Caki2 (cell line): ENCODE measurements at regions not wholly inside any gene's neighbourhood (a gene's known extent, or its start where the extent isn't known, plus 50 kb on each side); places are given as distances from the start of the nearest gene placed in this dataset.

Experiments used
- DNase-seq: peaks from one replicate; pipeline ENCODE4 v3.0.0-alpha.2; 2015; ENCODE audit warnings: low read depth
- in situ Hi-C: cut with HindIII; loops from 2 replicates; pipeline ENCODE4 v1.10.0; 2016; ENCODE audit warnings: low sequenced_read_pairs, low pct_unique_long_range_greater_than_20kb, mixed read lengths

DNA sequence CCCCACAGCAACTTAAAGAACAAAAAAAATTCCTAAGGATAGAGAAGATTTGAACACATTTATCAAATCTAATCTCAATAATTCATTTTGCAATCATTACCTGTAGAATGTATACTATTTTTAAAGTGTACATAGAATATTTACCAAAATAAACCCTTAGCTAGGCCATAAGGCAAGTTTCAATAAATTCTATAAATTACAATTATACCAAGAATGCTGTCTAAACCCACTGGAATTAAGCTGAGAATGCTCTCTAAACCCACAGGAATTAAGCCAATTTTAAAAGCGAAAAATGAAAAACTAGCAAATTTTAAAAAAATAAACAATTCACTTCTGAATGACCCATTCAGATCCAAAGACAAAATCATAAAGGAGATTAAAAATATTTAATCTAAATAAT is 540.4 kb upstream of the NBEA start:
- no peak for DNase-seq
- in situ Hi-C loops = no loop called here

DNA sequence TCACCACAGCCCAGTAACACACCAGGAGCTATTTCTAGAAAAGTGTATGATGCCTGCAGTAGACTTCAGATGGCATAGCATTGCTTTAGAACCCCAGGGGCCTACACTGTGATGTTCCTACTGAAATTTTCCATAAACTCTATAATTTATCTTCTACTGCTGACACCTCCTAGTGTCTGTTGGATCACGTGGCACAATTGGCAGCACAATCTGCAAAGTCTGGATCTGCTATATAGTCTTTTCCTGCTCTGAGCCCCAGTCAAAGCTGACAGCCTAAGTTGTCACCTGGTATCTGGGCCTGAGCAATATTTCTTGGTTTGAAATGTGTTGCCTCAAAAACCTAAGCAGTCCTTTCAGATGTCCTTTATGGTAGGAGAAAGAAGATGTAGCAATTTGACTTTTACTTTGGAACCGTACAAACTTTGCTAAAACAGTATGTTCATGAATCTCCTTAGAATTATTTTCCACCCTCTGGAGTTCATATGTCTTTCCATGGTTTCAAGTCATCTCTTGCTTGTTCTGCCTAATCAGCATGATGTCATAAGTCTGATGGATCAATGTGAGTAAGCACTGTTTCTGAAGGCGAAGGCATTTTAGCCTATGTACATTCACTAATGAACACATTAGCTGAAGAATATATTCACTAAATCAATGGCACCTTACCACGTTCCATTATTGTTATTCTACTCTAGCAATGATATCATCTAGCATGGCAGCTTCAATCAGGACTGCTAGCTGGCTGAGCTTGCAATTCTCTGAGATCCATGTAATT is 536.5 kb upstream of the NBEA start:
- in situ Hi-C loops = no loop called here
- no peak for DNase-seq

DNA sequence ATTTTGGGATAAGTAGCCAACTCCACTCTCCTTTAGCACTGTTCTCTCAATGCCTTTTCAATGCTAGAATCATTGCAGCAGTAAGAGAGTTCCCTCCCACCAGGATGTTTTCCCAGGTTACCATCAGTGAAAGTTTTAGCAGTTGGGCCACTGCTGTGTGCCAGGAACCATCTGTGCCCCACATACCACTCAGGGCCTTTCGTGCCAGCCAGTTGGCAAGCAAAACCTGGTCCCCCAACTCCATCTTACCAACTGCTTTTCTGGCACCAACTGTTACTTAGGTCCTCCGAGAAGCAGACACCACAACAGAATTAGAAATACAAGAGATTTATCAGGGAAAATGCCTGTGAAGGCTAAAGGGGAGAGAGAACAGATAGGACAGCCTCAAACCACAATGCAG is 533.4 kb upstream of the NBEA start:
- in situ Hi-C loops = no loop called here
- DNase-seq = no peak

DNA sequence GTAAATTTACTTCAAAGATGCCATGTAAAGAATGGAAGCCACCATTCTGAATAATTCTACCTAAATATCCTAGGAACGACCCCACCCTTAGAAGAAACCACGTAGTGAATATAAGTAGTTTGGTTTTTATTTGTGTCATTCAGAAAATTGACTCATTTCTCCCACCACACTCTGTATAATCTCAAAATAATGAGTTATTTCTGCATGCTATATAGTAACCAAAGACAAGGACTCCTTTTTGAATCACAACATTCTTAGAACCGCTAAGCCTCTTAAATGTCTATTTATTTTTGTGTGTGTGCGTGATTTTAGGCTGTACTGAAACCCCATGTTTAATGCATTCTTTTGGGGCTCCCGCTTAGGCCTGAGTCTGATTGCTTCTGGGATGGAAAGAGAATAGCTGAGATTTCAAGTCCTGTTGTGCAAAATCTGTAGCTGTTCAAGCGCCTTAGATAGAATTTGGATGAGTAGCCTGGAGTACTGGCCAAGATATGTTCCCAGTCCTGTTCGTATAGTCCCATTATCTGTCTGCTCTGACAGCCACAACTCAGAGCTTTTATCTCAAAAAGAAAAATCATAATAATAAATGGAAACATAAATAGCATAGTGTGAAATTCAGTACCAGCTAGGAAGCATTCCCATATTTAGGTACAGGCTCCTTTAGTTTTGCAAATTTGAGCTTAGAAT is 532.4 kb upstream of the NBEA start:
- DNase-seq = no peak
- in situ Hi-C loops = no loop called here

DNA sequence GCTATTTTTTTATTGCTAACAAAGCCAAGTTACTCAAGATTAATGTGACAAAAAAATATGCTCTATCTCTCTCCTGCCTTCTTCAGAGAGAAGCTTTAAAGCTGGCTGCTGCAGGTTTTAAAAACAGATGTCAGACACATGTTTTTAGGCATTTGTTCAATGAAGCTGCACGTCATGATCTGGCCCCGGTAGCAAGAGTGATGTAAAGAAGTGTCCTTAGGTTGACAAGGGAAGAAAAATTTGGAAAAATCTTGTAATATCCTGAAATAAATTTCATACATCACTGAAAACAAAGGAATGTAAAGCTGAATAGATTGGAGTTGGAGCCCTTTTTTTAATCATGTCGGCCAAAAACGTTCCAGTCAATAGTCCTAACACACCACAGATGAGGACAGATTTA is 531.4 kb upstream of the NBEA start:
- in situ Hi-C loops = no loop called here
- DNase-seq = no peak

DNA sequence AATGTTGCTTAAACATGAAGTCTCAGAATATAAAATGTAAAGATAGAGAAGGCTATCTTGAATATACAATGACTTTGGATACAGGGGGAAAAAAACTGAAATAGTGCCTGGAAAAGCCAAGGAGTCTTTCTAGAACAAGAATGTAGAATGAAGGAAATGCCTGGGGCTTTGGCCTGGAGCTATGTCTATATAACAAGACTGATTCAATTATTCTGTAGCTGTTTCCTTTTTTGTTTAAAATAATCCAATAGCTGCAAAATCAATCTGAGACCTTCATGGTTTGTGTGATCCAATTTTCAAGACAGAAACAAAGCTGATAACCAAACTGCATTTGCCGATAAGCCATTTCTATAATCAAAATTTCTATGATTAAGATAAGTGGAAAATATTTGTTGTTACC is 530.9 kb upstream of the NBEA start:
- in situ Hi-C loops = no loop called here
- DNase-seq = no peak

DNA sequence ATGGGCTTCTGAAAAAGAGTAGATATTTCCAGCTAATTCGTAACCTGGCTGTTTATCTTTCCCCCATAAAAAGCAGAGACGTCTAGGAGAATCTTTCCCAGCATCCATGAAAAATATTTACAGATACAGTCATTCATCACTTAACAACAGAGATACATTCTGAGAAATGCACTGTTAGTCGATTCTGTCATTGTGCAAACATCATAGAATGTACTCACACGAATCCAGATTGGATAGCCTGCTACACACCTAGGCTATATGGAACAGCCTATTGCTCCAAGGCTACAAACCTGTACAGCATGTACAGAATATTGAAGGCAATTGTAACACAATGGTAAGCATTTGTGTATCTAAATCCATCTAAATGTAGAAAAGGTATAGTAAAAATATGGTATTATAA is 530.2 kb upstream of the NBEA start:
- no peak for DNase-seq

DNA sequence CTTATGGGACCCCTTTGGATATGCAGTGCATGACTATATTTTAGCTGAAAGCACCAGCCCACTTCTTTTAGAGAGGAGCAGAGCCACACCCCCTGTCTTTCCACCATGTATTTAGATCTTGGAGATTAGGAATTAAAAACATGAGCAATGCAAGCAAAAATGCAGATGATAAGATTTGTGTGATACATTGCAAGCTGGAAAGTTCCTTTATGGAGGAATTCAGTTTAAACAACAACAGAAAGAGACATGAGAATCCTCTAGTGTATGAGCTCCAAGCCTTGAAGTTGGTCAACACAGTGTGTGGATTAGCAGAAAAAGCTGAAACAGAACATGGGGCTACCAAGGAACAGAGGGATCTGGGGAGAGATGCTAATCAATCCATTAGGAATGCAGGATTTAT is 529.8 kb upstream of the NBEA start:
- in situ Hi-C loops = no loop called here
- no peak for DNase-seq

More for the DNA sequence above, 530.2 kb upstream of the NBEA start:
- in situ Hi-C loops = no loop called here

DNA sequence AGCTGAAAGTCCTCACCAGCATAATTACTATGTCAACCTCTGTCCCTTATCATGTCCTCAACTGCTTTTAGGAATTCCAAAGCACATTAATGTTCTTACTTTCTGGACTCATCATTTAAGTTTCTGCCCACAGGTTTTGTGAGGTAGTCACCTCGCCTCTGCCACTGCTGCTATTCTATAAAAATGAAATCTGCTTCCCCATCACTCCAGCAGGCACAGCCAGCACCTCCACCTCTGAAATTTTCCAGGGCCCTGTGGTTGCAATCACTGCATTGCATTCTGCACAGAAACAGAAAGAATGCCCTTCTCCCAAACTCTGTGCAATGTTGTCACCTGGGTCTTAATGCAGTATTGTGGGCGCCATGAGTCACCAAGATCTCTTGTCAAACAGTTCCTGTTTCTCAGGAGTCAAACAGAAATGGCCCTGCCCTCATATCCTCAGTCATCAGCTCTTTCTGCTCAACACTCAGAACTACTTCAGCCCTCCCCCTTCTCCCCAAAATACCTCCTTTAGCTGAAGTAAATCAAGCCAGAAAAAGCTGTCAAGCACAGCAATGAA is 529.2 kb upstream of the NBEA start:
- DNase-seq = no peak
- in situ Hi-C loops = no loop called here

DNA sequence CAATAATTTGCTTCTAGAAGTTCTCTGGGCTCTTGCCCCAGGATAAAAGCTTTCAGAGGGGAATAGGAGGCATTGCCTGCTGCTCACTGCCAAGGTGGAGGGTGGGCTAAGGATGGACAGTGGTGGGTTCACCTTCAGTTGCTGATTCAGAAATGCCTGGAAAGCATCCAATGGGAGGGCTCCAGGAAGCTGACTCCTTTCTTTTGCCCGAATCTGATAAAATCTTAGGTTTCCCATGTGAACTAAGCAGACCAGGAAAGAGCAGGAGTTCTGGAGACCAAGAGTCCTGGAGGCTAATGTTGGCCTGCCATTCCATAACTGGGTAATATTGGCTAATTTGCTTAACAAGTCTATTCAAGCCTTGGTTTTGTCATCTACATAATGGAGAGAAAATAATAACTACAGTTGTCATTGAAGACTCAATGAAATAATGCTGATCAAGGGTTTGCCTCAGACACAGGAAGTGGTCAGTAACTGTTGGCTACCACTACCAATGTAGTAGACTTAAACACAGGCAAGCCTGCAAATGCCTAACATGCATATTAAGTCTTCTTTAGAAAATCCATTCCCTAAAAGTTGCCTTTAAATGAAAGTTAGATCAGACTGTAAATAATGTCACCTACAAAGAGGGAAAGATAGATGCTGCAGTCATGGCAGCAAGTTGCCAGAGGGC is 528.4 kb upstream of the NBEA start:
- no peak for DNase-seq
- in situ Hi-C loops = no loop called here

DNA sequence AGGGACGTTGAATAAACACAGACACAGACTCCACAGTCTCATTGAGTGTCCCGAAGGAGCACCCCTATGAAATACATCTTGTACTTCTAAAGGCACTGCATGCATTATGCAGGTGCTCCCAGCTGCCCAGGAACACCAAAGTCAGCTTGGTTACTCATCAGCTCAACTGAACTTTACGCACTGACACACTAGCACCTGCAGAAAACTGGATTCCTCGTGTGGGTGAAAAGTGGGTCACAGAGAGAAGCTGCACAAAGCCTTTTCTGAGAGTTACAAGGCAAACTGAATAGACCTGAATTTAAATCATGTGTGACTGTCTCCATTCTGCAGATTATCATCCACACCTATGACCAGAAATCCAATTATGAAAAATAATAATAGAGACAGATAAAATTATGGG is 527.5 kb upstream of the NBEA start:
- no peak for DNase-seq
- in situ Hi-C loops = no loop called here

DNA sequence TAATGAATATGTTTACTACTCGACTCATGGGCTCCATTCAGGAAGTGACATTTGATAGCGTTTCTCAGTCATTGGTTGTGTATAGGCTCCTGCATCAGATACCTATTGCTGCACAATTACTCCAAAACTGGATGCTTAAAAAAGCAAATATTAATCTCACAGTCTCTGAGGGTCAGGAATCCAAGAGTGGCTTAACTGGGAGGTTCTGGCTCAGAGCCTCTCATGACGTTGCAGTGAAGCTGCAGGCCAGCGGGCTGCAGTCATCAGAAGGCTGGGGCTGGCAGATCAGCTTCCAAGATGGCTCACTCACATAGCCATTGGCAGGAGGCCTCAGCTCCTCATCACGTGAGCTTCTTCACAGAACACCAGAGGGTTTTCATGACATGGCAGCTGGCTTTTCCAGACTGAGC is 525.1 kb upstream of the NBEA start:
- no peak for DNase-seq
- in situ Hi-C loops = no loop called here

DNA sequence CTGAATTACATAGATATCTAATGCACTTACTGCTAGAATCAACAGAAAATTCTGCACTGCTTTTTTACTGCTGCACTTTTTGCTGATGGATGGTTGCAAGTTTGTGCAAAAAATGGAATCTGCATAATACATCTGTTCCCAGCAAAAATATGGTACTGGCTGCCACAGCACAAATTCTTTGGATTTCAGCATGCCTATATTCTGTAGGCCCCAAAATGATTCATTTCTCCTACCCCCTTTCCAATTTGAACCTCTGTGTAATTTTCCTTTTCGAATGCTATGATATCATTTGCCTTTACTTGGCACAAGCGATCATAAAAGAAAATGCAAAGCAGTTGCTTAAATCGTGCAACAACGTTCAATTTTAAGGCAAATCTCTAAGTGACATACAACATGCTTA is 524.2 kb upstream of the NBEA start:
- in situ Hi-C loops = no loop called here
- no peak for DNase-seq

DNA sequence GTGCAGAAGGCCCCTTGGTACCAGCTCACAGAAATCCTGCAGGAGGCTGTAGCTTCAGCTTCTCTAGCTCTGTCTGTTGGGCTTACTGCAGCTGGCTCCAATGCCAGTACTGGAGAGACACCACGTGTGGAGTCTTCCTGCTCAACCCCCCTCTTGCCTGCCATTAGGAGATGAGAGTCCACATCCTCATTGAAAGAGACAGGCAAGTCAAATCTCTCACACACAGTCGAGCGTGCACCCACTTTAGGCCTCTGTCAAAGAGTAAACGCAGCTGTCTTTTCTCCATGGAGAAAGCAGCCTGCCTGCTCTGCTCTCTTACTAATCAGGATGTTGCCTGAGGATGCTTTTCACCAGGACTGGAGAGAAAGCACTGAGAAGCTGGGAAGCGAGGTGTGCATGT is 523.0 kb upstream of the NBEA start:
- DNase-seq = no peak
- in situ Hi-C loops = no loop called here

DNA sequence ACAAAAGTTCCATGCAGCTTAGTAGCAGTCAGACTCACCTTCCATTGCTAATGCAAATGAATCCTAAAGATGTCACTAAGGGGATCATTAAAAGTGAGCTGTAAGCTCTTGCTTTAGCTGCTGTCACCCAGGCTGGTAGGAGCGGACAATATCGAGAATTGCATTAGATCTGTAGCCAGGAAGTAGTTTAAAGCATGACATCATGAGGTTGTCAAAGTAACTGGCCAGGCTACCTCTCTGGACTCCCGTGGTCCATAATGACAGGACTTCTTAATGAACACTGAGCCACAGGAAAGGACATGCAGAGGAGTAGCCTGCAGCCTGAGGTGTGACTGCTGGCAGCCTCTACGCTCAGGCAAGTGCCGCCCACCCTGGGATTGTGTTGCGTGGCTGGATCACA is 522.3 kb upstream of the NBEA start:
- no peak for DNase-seq
- in situ Hi-C loops = no loop called here

DNA sequence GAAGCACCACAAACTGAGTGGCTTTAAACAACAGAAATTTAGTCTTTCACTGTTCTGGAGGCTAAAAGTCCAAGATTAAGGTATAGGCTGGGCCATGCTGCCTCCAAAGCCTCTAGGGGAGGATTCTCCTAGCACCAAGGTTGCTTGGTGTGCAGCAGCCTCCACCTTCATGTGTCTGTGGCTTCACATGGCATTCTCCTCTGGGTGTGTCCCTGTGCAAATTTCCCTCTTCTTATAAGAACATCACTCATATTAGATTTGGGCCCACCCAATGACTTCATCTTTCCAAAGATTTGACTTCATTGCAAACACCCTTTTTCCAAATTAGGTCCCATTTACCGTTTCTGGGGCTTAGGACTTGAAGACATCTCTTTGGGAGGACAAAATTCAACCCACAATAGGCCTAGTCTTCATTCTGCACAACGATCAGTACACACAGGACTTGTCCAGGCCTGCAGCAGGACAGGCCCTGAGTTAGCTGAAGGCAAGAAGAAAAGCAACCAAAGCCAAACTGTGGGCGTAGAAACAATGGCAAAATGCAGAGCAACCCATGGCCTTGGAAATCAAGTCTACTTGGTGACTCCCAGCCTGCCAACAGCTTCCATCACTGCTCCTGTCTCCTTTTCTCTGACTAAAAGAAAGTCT is 521.2 kb upstream of the NBEA start:
- DNase-seq = no peak
- in situ Hi-C loops = no loop called here

DNA sequence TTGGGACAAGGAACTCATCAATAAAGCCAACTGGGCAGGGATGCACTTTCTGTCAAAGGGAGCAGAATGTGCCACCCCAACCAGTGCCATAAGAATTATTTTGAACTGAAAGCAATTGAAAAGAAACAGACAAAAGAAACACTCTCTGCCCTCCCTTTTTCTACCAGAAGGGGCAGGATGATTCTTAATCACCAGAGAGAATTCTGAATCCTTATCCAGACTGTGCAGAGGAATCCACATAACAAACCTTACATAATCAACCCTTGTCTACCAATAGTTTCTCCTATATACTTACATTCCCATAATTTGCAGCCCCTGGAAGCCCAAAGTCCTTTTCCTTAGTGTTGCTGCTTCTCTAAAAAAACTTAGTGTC is 520.7 kb upstream of the NBEA start:
- in situ Hi-C loops = no loop called here
- DNase-seq = no peak

DNA sequence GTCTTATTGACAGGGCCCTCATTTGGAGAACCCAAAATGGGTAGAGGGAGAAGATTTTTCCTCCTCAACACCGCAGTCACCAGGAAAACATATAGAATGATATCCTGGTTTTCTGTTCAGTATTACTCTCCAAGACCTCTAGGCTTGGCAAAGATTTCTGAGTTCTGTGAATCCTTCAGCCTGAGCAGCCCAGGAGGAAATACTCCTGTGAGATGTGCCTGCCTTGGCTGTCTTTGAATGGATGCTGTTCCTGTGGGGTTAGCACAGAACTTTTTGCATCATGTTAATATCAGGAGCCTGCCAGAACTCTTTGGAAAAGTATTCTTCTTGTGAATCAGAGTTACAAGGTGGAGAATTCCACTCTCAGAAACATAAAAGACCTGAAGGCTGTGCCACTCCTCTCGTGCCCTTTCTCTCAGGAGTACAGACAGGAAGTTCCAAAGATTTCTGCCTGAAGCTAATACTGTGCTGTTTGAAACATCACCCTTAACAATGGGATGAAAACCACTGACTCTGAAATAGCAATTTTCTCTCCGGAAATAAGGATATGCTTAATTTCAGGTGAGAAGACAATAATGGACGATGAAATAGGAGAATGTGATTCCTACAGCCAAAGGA is 520.1 kb upstream of the NBEA start:
- no peak for DNase-seq
- in situ Hi-C loops = no loop called here

DNA sequence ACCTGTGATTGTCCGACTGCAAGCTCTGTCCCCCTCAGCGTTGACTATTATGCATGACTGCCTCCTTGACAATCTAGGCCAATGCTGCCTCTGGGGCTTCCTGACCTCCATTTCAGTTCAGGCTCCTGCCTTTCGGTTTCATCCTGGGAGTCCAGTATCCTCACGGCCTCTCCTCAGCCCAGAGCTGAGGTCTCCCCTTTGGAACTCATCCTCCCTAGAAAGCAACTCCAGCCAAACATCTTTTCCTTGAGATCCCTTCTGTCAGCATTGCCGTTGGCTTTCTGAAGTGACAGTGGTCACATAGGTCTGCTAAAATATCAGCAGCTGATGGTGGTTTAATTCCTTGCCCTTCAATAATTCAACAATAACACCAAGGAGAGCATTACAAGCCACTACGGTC is 519.1 kb upstream of the NBEA start:
- in situ Hi-C loops = no loop called here
- no peak for DNase-seq
